ENCODE measurements at regions not wholly inside any gene's neighbourhood (a gene's known extent, or its start where the extent isn't known, plus 50 kb on each side); places are given as distances from the start of the nearest gene placed in this dataset.

DNA sequence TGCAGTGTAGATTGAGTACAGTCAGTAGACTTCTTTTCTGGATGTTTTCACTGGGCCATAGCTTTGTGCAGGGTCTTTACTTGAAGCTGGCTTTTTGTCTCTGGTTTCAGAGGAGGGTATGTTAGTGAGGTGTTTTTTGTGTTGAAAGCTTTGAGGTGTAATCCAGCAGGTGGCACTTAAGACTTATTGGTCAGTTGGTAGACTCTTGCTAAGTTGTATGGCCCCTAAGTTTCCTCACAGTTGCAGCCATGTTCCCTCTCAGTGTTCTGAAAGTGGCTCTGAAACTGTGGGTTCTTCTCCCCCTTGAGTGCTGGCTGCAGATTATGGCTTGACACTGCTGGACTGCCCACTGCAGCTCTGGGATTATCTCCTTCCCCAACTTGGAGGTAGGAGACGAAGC is 55.7 kb upstream of the SLC44A1 start:
- TF ChIP-seq CTCF (IDR thresholded peaks at IDR 0.05; ENCODE audit: extremely low read depth in 1 of 2, insufficient read depth in 1 of 2, low read depth in 1 of 2, low read length in 2 of 2) (no peak), POLR2A (IDR thresholded peaks at IDR 0.05; ENCODE audit: low read depth, low read length) (no peak), EZH2 (IDR thresholded peaks at IDR 0.05; ENCODE audit: borderline replicate concordance, low read depth, low read length, severe bottlenecking) (no peak), JUN (IDR thresholded peaks at IDR 0.05; ENCODE audit: borderline replicate concordance, insufficient read depth, insufficient read length, low read depth) (no peak)

All from endothelial cell of umbilical vein (primary cell).